Prostate gland (tissue), 2 donors: ENCODE measurements at regions not wholly inside any gene's neighbourhood (a gene's known extent, or its start where the extent isn't known, plus 50 kb on each side); places are given as distances from the start of the nearest gene placed in this dataset.

ENCODE experiments used
- CTCF ChIP-seq, 4 experiments: fragments of 200-600 bp in 2 of 4; fragments of 450-650 bp in 2 of 4; sonication (generic) in 2 of 4; IDR thresholded peaks; 1 replicate in 3 of 4; 2 replicates in 1 of 4; pipeline ENCODE4 v1.5.1; 2016 to 2019; ENCODE audit warnings: antibody characterized with exemption in 4 of 4, mild to moderate bottlenecking in 2 of 4, moderate library complexity in 2 of 4
- POLR2A ChIP-seq: fragments of 450-650 bp; IDR thresholded peaks from one replicate; pipeline ENCODE4 v1.6.1; 2016; ENCODE audit warnings: antibody characterized with exemption, mild to moderate bottlenecking
- POLR2AphosphoS5 ChIP-seq: sonication (generic); formaldehyde crosslinking; IDR thresholded peaks from one replicate; pipeline ENCODE4 v1.6.1; 2017; ENCODE audit warnings: antibody characterized with exemption

- no peak for TF ChIP-seq CTCF (IDR thresholded peaks at IDR 0.05)
- no peak for TF ChIP-seq POLR2A
- TF ChIP-seq POLR2AphosphoS5 = no peak
Measured at GRCh38 chr7:55272328-55272727, 92.8 kb upstream of the LANCL2 start.
